Stimulated activated CD4-positive, alpha-beta T cell treated with anti-CD3 and anti-CD28 coated beads, Interleukin-15, amount 100 ng/mL, for 48 hours (primary cell): ENCODE measurements at regions not wholly inside any gene's neighbourhood (a gene's known extent, or its start where the extent isn't known, plus 50 kb on each side); places are given as distances from the start of the nearest gene placed in this dataset.

Source experiments
- DNase-seq, 2 donors: peaks; one replicate each; pipeline ENCODE4 v3.0.0-alpha.2; 2020; ENCODE audit warnings: low read depth in 2 of 2

DNA sequence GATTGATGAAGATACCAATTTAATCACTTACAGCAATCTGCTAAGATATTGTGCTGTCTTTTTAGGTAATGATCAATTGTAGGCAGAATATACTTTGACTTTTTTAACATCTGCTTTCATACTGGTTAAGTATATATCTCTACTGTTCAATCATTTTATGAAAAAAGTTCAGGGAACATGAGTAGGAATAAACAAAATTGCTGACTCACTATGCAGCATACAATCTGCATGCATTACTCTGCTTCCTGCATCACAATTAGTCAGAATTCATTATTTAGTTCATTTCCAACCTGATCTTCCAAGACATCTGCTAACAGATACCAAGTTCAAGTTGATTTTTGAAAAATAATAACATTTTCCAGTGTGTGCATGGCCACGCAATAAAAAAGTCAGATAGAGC is 1430.4 kb upstream of the LRRTM1 start:
- DNase-seq: no peak

DNA sequence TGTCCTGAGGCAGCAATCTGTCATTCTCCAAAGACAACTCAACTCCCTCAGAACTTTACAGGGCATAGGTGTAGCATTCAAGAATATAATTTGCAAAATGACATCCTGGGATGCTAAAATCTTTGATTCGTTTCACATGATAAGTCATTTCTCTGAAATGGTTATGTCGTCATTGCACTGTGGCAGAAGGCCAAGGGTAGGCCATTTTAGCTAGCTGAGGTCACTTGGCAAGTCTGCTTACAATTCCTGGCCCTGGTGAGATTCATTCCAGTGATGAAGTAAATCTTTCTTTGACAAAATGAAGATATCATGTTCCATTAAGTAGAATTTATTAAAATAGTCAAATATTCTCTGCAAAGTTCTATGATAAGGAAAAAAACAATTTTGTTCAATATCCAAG is 1410.3 kb upstream of the LRRTM1 start:
- DNase-seq: no peak

DNA sequence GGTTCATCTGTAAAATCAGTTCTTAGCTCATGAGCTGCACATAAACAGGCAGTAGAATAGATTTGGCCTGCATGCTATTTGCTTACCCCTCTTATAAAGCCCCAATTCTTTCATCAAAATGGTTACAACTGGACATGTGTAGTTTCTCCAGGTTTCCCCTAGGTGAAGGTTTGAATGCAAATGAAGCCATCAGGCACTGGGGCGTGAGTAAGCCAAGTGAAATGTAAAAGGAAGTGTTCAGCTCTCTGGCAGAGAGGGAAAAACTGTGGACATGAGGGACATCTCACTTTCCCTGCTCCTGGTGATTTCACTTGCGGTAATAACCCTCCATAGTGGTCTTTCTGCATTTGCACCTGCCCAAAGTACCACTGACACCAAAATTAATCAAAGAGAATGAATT is 1402.3 kb upstream of the LRRTM1 start:
- DNase-seq: no peak

DNA sequence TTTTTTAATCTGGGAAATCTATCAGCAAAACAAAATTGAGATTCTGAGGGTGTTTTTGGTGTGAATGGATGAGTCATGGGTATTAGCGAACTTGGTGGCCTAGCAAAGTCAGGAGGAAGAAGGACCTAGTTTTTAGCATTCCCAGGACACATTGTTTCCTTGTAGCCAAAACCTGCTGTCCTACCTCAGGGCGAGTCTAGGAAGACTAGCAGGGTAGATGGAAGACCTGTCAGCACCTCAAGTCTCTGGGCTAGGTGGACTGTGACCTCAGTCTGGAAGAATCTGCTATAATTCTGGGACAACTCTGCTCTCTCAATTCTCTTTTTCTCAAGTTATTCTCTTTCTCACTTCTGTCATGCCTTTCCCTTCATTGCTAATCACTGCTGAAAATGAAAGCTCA is 1399.3 kb upstream of the LRRTM1 start:
- DNase-seq: no peak

DNA sequence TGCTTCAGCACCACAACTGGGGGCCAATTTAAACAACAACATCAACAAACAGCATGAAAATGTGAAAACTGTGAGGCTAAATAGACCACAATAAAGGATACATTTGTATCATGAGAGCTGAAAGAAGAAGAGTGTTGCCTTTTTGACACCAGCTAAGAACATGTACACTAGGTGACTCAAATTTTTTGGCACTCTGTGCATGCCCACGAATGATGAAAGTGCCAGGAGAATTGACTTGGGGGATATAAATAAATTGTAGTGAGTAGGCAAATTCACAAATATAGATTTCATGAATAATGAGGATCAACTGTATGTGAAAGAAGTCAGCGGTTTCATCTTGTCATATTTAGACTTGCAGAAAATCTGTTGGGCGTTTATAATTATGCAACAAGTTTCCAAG is 1388.0 kb upstream of the LRRTM1 start:
- DNase-seq: no peak

DNA sequence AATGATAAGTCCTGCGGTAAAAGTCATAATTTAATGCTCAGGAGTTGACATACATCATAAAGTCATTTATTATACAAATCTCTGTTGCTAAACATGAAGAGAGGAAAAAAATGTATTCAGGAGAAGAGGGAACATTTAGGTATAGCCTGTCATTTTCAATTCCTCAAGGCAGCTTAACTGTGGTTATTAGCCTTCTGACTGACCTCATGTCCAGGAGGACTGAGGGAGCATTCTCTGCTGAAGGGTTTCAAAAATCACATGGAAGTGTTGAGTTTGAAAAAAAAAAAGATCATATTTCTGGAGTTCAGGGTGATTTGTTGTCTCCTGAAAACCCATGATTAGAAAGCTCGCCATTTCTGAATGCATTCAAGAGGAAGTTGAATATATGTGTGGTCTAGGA is 1371.1 kb upstream of the LRRTM1 start:
- no peak for DNase-seq

DNA sequence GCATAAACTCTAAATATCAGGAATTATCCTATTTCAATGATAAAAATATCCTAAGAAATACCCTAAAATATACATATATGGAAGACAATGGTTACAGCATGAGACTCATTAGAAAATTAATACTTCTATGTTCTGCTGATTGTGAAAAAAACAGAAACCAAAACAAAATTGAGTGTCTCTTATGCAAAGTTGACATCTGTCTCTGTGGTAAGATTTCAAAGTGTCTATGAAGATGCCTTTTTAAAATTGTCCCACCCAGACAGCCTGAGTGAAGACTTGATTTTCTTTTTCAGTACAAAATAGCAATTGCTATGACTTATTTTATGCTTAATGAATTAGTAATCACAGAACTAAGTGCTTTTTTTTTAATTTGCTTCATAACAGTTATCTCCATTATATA is 1368.4 kb upstream of the LRRTM1 start:
- no peak for DNase-seq

DNA sequence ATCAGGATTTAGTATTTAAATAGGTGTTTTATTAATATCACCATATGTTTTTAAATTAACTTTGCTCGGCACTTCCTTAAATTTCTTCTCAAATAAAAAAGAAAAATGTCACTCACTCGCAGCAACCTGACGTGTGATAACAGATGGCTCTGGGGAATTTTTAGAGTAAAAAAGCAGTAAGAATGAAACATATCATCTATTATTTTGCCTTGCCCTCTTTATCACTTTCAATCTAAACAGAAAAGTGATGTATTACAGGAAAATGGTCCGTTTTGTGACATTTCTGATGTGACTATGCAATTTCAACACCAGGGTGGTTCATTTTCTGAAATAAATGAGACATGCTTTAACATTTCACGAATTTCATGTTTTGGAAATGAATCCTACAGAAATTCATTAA is 1368.0 kb upstream of the LRRTM1 start:
- no peak for DNase-seq

DNA sequence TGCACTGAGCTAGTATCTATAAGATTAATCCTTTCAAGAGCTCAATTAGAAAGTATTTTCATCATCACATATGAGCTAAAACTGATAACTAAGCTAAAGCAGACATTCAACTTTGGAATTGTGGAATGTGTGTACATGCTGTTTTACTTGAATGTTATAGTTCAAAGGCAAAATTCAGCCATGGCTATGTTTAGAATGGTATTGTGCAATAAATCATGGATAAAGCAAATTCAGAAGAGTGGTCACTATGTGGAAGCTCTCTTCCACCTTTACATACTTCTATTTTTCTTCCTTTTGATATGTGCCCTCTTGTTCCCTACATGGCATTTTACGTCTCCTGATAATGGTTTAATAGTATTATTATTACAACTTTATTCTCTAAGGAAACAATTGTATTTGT is 1366.3 kb upstream of the LRRTM1 start:
- no peak for DNase-seq

DNA sequence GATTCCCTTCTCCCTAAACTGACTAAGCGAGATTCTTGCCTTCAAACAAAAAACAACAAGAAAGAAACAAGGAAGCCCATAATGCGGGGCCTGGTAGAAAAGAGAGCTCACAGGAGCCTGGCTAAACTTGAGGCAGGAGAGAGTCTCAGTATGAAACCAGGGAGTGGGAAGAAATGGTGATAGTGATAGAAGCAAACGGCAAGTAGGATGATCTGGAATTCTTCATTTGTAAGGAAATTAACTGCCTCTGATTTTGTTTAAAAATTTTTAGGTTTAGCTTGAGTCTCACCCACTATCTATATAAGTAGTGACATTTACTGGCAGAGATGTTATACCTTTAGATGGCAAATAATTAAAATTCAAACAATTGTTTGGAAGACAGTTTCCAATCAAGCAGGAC is 1356.5 kb upstream of the LRRTM1 start:
- no peak for DNase-seq

DNA sequence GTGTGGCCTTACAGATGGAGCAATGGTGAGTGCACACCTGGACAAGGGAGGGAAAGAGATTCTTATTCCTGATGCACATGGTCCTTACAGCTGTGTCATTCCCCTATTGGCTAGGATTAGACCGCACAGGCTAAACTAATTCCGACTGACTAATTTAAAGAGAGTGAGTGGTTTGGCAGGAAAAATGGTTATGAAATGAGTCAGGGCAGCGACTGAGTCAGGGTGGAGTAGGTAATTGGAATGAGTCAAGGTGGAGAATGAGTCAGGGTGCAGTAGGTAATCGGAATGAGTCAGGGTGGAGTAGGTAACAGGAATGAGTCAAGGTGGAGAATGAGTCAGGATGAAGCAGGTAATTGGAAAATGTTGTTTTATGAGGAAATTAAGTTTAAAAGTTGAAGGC is 1353.7 kb upstream of the LRRTM1 start:
- DNase-seq: no peak

DNA sequence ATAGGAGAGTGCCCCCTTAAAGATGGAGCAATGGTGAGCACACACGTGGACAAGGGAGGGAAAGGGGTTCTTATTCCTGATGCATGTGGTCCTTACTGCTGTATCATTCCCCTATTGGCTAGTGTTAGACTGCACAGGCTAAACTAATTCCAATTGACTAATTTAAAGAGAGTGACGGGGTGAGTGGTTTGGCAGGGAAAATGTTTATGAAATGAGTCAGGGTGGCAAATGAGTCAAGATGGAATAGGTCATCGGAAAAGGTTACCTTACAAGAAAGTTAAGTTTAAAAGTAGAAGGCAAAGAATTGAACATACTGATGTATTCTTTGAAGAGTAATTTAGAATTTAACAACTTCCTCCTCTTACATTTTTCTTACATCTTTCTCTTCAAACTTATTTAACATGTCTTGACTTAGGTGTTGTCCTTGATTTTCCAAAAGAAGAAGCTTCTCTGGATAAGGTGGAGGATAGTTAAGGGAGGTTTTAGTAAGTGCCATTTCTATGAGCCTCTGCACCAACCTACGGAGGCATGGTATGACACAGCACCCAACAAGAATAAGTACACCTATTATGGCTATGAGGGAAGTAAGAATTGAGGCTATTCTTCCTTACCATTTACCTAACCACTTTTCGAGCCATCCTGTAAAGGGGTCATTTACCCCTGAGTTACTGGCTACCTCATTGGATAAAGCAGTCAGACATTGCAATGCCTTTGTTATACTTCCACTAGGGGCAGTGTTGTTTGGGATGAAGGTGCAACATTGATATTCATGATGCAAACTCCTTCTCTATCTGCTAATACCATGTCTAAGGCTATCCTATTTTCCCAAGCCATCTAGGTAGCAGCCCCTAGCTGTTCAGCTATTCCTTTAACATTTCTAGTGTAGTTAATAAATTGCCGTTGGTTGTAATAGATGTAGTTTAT is 1345.8 kb upstream of the LRRTM1 start:
- no peak for DNase-seq

DNA sequence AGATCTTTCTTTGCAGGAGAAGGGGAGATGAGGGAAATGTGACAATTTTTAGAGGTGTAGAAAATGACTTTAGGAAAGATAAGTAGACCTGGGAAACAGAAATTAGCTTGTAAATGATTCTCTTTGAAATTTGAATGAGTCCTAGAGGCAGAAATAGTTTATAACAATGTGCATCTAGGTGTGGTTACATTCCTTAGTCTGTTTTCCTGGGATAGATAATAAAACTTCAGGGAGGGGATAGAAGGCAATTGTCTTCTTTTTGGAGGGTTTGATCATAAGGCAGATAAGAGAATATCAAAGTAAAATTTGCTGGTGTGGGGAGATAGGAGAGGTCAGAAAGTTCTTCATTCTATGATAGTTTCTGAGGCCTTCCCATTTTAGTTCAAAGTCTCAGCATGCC is 1344.3 kb upstream of the LRRTM1 start:
- DNase-seq: no peak

DNA sequence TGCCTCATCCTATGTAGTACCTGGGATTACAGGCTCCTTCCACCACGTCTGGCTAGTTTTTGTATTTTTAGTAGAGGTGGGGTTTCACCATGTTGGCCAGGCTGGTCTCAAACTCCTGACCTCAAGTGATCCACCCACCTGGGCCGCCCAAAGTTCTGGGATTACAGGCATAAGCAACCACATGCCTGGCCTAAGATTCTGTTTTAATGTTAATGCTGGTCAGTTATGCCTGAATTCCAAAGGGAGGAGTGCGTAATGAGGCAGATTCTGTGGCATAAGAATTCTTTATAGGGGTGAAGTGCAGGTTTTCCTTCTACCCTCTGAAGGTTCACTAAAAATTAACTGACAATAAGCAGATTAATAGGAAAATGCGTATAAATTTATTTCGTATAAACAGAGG is 1343.8 kb upstream of the LRRTM1 start:
- no peak for DNase-seq

DNA sequence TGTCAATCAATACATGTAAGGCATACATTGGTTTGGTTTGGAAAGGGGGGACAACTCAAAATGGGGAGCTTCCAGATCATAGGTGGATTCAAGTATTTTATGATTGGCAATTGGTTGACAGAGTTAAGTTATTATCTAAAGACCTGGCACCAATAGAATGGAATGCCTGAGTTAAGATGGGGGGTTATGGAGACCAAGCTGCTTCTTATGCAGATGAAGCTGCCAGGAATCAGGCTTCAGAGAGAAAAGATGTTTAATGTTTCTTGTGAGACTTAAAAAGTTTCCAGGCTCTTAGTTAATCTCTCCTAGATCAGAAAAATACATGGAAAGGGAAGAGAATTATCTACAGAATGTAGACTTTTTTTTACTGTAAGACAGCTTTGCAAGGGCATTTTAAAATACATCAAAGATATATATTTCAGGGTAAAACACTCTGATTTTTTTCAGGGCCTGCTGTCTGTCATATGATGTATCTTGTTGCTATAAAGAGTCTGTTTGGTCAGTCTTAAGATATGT is 1343.2 kb upstream of the LRRTM1 start:
- no peak for DNase-seq

DNA sequence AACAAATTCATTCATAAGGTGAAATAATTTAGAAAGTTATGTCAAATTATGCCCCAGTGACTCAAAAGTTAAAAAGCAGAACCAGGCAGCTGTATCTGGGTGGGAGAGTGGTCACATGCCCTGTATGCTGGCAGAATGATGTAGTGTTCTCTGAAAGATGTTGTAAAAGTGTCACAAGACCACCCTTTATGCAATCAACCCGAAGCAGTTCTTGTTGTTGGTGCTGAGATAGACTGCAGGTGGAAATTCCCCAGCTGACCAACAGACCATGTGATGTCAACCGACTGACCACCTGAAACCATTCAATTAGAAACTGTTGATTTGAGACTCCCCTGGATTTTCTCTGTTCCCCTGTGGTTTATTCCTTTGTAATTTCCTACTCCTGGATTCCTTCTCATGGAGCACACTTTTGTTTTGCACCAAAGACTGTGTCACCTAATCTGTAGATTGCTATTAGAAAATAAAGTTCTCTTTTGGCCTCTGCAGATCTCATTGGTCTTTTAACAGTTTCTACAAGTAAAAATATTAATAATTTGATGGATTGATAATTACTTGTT is 1341.3 kb upstream of the LRRTM1 start:
- DNase-seq: no peak

DNA sequence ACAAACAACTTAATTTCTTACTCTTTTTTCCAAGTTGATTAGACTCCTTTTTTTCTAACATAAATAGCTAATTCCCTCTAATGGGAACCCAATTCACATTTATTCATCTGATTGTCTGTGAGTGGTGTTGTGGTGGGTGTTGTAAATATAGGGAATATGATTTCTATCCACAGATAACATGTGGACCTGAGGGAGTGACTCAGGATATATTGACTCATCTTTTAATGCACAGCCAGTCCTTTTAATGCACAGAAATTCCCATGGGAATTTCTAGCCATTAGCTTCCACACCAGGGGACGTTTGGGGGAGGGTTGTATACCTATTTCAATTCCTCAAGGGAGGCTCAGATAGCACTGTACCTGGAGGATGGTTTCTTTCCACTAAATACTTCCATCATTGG is 1339.6 kb upstream of the LRRTM1 start:
- no peak for DNase-seq

DNA sequence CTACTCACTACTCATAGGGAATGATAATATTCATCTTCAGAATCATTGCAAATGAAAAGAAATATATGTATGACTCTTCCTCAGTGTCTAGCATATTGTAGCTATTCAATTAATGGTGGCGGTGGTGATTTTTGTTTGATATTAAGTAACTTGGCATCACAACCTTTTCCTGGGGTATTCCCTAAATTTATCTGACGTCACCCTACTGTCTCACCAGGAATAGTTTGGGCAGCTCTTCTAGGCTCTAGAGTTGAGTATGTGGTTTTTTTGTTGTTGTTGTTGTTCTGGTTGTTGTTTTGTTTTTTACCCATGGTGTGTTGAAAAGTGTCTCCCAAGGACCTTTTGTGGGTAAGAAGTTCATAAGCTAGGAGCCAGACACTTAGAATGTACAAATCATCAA is 1320.3 kb upstream of the LRRTM1 start:
- DNase-seq: no peak

DNA sequence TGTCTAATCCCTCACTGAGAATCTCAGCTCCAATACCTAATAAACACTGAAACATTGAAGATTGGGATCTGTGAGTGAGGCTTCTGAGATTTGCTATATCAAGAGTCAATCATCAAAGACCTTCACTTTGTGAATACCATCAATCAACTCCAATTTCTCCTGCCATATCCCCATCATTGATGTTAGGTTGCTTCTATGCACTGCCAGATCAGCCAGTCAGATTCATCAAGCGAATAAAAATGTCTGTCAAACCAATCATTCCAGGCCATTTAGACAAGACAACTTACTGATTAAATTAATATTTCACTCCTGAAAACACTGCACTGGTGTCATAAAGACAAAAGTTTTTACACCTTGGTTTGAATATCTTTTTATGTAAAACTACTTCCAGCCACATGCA is 1295.5 kb upstream of the LRRTM1 start:
- no peak for DNase-seq

DNA sequence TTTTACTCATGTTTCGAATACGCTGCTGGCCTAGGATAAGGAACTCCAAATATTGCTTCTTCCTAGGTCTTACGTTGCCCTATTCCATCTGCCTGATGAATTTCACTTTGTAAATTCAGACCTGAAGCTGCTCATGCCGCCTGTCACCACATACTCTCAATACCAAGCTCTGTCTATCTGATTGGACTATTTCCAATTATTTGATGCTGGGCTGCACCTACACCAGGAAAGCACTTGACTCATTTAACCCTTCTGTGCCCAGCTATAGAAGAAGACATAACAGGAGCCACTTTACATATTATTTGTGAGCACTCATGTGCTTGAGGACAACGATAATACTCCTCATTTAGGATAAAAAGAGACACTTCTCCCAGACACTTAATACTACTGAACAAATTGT is 1293.9 kb upstream of the LRRTM1 start:
- DNase-seq: no peak

DNA sequence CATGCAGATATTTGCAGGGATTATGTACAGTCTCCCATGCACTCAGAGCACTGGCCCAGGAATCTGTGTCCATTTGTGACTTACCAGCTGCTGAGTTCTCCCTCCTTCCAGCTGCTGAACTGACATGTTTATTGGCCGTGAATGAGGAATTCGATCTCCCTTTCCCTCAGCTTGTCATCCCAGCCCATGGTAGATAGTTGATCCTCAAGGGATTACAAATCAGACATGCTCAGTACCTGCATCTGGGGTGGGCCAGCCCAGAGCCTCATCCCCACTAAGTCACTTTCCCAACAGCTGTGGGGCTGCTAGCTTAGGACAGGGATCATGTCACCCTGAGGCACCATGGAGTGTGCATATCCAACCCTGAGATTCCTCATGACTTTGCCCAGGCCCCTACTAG is 1284.9 kb upstream of the LRRTM1 start:
- DNase-seq: no peak

DNA sequence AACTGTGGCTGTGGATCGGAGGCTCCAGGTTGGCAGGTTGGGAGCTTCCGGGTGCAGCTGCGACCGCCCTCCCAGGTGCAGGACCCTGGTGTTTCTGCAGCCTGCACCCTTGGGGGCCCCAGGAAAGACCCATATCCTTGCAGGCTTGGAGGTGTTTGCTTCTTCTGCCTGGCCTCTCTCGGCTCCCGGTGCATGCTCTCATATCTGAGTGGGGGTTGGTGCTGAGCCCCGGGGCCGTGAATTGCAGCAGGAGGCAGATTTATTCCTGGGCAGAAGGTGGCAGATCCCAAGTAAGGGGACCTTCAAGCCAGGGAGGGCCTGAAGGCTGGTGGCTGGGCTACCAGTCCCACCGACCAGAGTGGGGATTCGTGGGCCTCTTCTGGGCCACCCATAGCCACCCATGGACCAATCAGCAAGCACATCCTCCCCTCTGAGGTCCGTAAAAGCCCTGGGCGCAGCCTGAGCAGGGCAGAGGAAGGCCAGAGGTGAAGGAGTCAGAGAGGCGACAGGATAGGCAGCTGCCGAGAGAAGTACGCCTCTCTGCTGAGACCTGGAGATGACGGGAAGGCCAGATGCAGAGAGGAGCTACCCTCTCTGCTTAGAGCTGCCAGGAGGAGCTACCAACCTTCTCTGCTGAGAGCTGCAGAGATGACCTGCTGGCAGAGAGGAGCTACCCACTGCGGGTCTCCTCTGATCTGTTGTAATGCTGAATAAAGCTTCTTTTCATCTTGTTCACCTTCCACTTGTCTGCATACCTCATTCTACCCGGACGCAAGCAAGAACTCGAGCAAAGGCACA is 1279.0 kb upstream of the LRRTM1 start:
- no peak for DNase-seq

DNA sequence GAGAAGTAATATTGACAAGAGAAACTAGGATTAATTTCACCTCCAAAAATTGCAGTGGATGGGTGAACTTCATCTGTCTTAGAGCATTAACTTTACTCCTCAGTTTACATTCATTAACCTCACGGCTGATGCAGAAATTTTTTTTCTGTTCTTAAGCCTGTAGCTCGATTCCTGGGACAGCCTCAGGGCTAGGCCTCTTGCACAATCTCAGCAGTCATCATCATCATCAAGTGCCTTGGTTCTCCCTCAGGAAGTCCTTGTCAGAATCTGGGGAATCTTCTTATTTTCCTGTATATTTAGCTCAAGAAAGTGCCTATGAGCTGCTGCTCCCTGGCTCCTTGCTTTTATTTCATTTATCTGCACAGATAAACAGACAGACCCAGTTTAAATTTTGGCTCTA is 1272.2 kb upstream of the LRRTM1 start:
- DNase-seq: no peak
